DOHH2 (cell line): ENCODE measurements at regions not wholly inside any gene's neighbourhood (a gene's known extent, or its start where the extent isn't known, plus 50 kb on each side); places are given as distances from the start of the nearest gene placed in this dataset.

Source experiments
- H3F3A ChIP-seq: fragments of 200-600 bp; sonication (generic), shearing (Covaris generic); 2 replicates; pipeline ENCODE4 v1.6.0; 2016; ENCODE audit warnings: antibody characterized with exemption, mild to moderate bottlenecking; ENCODE audit not compliant: control insufficient read depth, insufficient read depth
- H3K27ac ChIP-seq: fragments of 200-600 bp; sonication (generic); 2 replicates; pipeline ENCODE4 v1.5.1; 2014; ENCODE audit warnings: low read depth, mild to moderate bottlenecking, low read length, moderate library complexity
- H3K27me3 ChIP-seq: fragments of 200-600 bp; sonication (generic); 2 replicates; pipeline ENCODE4 v1.6.1; 2014; ENCODE audit warnings: mild to moderate bottlenecking, low read length, mixed read lengths; ENCODE audit not compliant: control insufficient read depth
- H3K36me3 ChIP-seq: fragments of 200-600 bp; sonication (generic); 2 replicates; pipeline ENCODE4 v1.6.1; 2014; ENCODE audit warnings: mild to moderate bottlenecking, low read length, moderate library complexity, mixed read lengths; ENCODE audit not compliant: control insufficient read depth
- H3K4me1 ChIP-seq: fragments of 200-600 bp; sonication (generic); 2 replicates; pipeline ENCODE4 v1.6.1; 2014; ENCODE audit warnings: mild to moderate bottlenecking, low read length, mixed read lengths; ENCODE audit not compliant: control insufficient read depth
- H3K4me2 ChIP-seq: fragments of 200-600 bp; sonication (generic); 2 replicates; pipeline ENCODE4 v1.6.0; 2014; ENCODE audit warnings: mild to moderate bottlenecking, low read length, moderate library complexity
- H3K4me3 ChIP-seq: fragments of 200-600 bp; sonication (generic); 2 replicates; pipeline ENCODE4 v1.5.1; 2014; ENCODE audit warnings: mild to moderate bottlenecking, low read length, mixed read lengths
- H3K79me2 ChIP-seq: fragments of 200-600 bp; sonication (generic); 2 replicates; pipeline ENCODE4 v1.6.1; 2014; ENCODE audit warnings: mild to moderate bottlenecking, low read length, mixed read lengths; ENCODE audit not compliant: control insufficient read depth
- H3K9me2 ChIP-seq: fragments of 200-600 bp; sonication (generic); replicated peaks from 2 replicates; pipeline ENCODE4 v1.6.1; 2014; ENCODE audit warnings: mild to moderate bottlenecking, low read length, mixed read lengths; ENCODE audit not compliant: control insufficient read depth
- H3K9me3 ChIP-seq: fragments of 200-600 bp; sonication (generic); 2 replicates; pipeline ENCODE4 v1.6.1; 2014; ENCODE audit warnings: antibody characterized with exemption, low read length, mixed read lengths; ENCODE audit not compliant: control insufficient read depth, insufficient read depth
- H4K20me1 ChIP-seq: fragments of 200-600 bp; sonication (generic); 2 replicates; pipeline ENCODE4 v1.6.0; 2014; ENCODE audit warnings: low read depth, mild to moderate bottlenecking, antibody characterized with exemption, low read length, moderate library complexity; ENCODE audit not compliant: control insufficient read depth, insufficient read depth
- CTCF ChIP-seq: fragments of 200-600 bp; sonication (generic); IDR thresholded peaks from one replicate; pipeline ENCODE4 v1.5.1; 2014; ENCODE audit warnings: antibody characterized with exemption, mild to moderate bottlenecking, low read depth, low read length; ENCODE audit not compliant: poor library complexity, severe bottlenecking
- EZH2phosphoT487 ChIP-seq: fragments of 200-600 bp; sonication (generic); IDR thresholded peaks from 2 replicates; pipeline ENCODE4 v1.6.1; 2017; ENCODE audit warnings: borderline replicate concordance, mild to moderate bottlenecking, antibody characterized with exemption, low read length, moderate library complexity, mixed read lengths

- no peak for TF ChIP-seq CTCF
- no peak for TF ChIP-seq EZH2phosphoT487
- Histone ChIP-seq H4K20me1 (no peaks in the 10 kb centered on the region), H3K4me2 (no peak overlapping the region), H3K27ac (no peak overlapping the region), H3K4me3 (no peak overlapping the region), H3K36me3 (no peaks in the 10 kb centered on the region), H3K27me3 (no peaks in the 10 kb centered on the region), H3K9me2 (no peaks in the 10 kb centered on the region), H3F3A (no peaks in the 10 kb centered on the region), H3K9me3 (no peaks in the 10 kb centered on the region), H3K79me2 (no peaks in the 10 kb centered on the region), H3K4me1 (no peaks in the 10 kb centered on the region)
Observed at GRCh38 chr12:128078301-128078971, 188.5 kb upstream of the TMEM132C start.

- no peak overlapping the region for H3K27ac ChIP-seq
- no peak overlapping the region for H3K4me3 ChIP-seq
- H3K4me1 ChIP-seq, result no peaks in the 10 kb centered on the region
- no peak overlapping the region for H3K4me2 ChIP-seq
- no peaks in the 10 kb centered on the region for H3K79me2 ChIP-seq
- no peaks in the 10 kb centered on the region for H3K9me2 ChIP-seq
- H3F3A ChIP-seq, result no peaks in the 10 kb centered on the region
- TF ChIP-seq CTCF (no peak), EZH2phosphoT487 (no peak)
- H4K20me1 ChIP-seq, result no peaks in the 10 kb centered on the region
- H3K36me3 ChIP-seq, result no peaks in the 10 kb centered on the region
- no peaks in the 10 kb centered on the region for H3K9me3 ChIP-seq
- no peaks in the 10 kb centered on the region for H3K27me3 ChIP-seq
Observed at GRCh38 chr12:128079446-128079845, 187.5 kb upstream of the TMEM132C start.

- TF ChIP-seq CTCF (no peak), EZH2phosphoT487 (no peak)
- Histone ChIP-seq H3F3A (no peaks in the 10 kb centered on the region), H3K27me3 (no peaks in the 10 kb centered on the region), H3K9me3 (no peaks in the 10 kb centered on the region), H3K36me3 (no peaks in the 10 kb centered on the region), H4K20me1 (no peaks in the 10 kb centered on the region), H3K4me2 (no peak overlapping the region), H3K4me1 (no peaks in the 10 kb centered on the region), H3K9me2 (no peaks in the 10 kb centered on the region), H3K79me2 (no peaks in the 10 kb centered on the region), H3K4me3 (no peak overlapping the region), H3K27ac (no peak overlapping the region)
Observed at GRCh38 chr12:128083132-128083729, 183.7 kb upstream of the TMEM132C start.
